Naive B cell (primary cell): ENCODE measurements at regions not wholly inside any gene's neighbourhood (a gene's known extent, or its start where the extent isn't known, plus 50 kb on each side); places are given as distances from the start of the nearest gene placed in this dataset.

Experiments
- ATAC-seq, 2 donors: fragments of 150-1000 bp; cut with Tn5 transposase; 2 replicates each; pipeline ENCODE4 v1.10.0; 2021; ENCODE audit warnings: low read depth in 2 of 2, mild to moderate bottlenecking in 2 of 2, moderate library complexity in 2 of 2
- DNase-seq: peaks from one replicate; pipeline ENCODE4 v3.0.0; 2022
- H3K27ac Mint-ChIP-seq, 6 donors: one replicate each; pipeline ENCODE4 v1.8.0; 2020 to 2022; ENCODE audit warnings: mild to moderate bottlenecking in 6 of 6, mixed read lengths in 6 of 6, moderate library complexity in 5 of 6, inconsistent platforms in 2 of 6
- H3K27me3 Mint-ChIP-seq, 3 donors: one replicate each; pipeline ENCODE4 v1.8.0; 2021 to 2022; ENCODE audit warnings: mixed read lengths in 3 of 3, mild to moderate bottlenecking in 1 of 3
- H3K36me3 Mint-ChIP-seq, 2 donors: one replicate each; pipeline ENCODE4 v1.8.0; 2020 to 2022; ENCODE audit warnings: mixed read lengths in 2 of 2, inconsistent platforms in 1 of 2, mild to moderate bottlenecking in 1 of 2
- H3K4me1 Mint-ChIP-seq, 3 donors: one replicate each; pipeline ENCODE4 v1.8.0; 2020 to 2022; ENCODE audit warnings: mixed read lengths in 3 of 3, inconsistent platforms in 1 of 3, mild to moderate bottlenecking in 1 of 3, moderate library complexity in 1 of 3
- H3K4me3 Mint-ChIP-seq, 8 donors: one replicate each; pipeline ENCODE4 v1.8.0; 2020 to 2022; ENCODE audit warnings: mild to moderate bottlenecking in 8 of 8, mixed read lengths in 8 of 8, moderate library complexity in 8 of 8, inconsistent platforms in 2 of 8
- H3K9me3 Mint-ChIP-seq, 7 donors: one replicate each; pipeline ENCODE4 v1.8.0; 2020 to 2022; ENCODE audit warnings: mixed read lengths in 7 of 7, mild to moderate bottlenecking in 5 of 7, inconsistent platforms in 2 of 7, moderate library complexity in 1 of 7

DNA sequence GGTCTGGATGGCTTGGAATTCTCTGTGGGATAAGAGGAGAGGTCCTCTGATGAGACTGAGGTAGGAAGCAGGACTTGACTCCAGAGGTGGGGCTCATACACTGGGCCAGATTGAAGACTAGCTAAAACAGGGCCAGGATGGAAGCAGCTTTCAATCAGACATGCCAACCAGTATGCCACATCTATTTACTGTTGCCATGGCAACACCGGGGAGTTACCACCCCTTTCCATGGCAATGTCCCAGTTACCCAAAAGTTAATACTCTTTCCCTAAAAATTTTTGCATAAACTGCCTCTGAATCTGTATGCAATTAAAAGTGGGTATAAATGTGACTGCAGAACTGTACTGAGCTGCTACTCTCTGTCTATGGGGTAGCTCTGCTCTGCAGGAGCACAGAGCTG lies 247.5 kb upstream of the ZBED5 start:
- Mint-ChIP-seq H3K4me1 (no peaks in the 10 kb centered on the region), H3K4me3 (no peak overlapping the region), H3K27ac (no peak overlapping the region), H3K27me3 (peaks cover 27 to 55% (median 31%) of the 10 kb centered on the region in 3 donors), H3K9me3 (peaks cover 0 to 27% (median 6%) of the 10 kb centered on the region in 7 donors), H3K36me3 (peaks cover 0 to 5% of the 10 kb centered on the region in 2 donors)
- DNase-seq (no peak), ATAC-seq (no peak)

DNA sequence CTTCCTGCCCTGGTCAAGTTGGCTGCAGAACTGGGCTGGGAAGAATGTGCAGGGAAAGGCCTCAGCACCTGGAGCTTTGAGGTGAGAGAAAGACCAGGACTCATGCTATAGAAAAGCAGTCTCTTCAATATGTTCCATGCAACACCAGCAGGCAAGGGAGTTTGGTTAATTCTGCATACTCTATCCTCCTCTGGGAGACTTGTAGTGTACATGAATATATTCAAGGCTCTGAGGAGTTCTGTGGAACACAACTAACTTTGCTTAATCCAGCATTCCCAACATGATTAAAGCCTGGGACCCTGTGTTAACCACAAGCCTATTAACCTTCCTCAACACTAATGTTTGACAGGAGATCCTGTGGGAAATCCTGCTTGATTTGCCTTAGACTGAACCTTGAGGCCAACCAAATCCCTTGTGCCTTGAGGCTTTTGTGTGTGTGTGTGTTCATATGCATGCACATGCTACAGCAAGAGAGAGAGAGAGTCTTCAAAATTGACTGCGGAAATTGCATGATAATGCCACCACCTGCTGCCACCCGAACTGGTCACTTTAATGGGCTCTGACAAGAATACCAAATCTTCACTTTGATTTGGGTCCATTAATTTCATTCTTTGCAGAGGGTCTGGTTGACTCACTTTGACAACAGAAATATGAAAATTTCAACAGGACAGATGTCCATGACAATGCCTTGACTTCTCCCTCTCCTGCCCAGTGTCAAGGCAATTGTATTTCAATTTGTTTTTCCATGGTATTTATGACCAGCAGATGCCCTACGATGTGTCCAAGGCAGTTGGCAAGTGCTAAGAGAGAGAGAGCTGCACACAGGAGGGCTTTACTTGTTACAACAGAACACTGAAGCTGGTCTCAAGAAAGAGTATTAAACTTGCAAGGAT lies 238.2 kb upstream of the ZBED5 start:
- DNase-seq = no peak
- no peak overlapping the region for H3K27ac Mint-ChIP-seq
- peaks cover 4 to 18% (median 11%) of the 10 kb centered on the region in 7 donors for H3K9me3 Mint-ChIP-seq
- H3K27me3 Mint-ChIP-seq = peaks cover 49 to 56% (median 50%) of the 10 kb centered on the region in 3 donors
- no peaks in the 10 kb centered on the region for H3K4me1 Mint-ChIP-seq
- H3K36me3 Mint-ChIP-seq = peaks cover 0 to 8% of the 10 kb centered on the region in 2 donors
- no peak for ATAC-seq
- no peak overlapping the region for H3K4me3 Mint-ChIP-seq

DNA sequence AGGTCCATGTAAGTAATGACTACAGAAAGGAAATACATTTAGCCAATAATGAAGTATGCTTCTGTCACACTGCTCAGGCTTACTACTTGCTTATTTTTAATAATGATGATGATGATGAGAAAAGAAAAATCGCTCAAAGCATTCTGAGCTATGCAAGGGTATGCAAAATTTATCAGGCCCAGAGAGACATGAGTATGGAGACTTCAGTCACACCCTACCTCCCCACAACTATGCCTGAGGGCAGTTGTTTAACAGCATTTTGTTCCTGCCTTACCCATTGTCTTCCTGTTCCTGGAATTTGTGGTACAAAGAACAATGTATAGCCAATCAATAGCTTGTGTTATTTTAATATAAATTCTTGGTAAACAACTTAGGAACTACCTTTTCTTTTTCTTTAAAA lies 232.6 kb upstream of the ZBED5 start:
- peaks cover 4 to 31% (median 16%) of the 10 kb centered on the region in 7 donors for H3K9me3 Mint-ChIP-seq
- peaks cover 13 to 44% (median 39%) of the 10 kb centered on the region in 3 donors for H3K27me3 Mint-ChIP-seq
- no peak overlapping the region for H3K27ac Mint-ChIP-seq
- no peaks in the 10 kb centered on the region for H3K4me1 Mint-ChIP-seq
- H3K4me3 Mint-ChIP-seq = no peak overlapping the region
- ATAC-seq (no peak), DNase-seq (no peak)
- peaks cover 0 to 6% of the 10 kb centered on the region in 2 donors for H3K36me3 Mint-ChIP-seq

GRCh38 chr11:11089805-11090204 lies 232.0 kb upstream of the ZBED5 start:
- Mint-ChIP-seq H3K4me1 (no peaks in the 10 kb centered on the region), H3K9me3 (peaks cover 4 to 31% (median 16%) of the 10 kb centered on the region in 7 donors), H3K27ac (no peak overlapping the region), H3K4me3 (no peak overlapping the region), H3K27me3 (peaks cover 11 to 37% (median 32%) of the 10 kb centered on the region in 3 donors), H3K36me3 (peaks cover 0 to 6% of the 10 kb centered on the region in 2 donors)
- no peak for ATAC-seq
- DNase-seq = no peak

GRCh38 chr11:11086979-11087378 lies 229.1 kb upstream of the ZBED5 start:
- Mint-ChIP-seq H3K4me1 (no peaks in the 10 kb centered on the region), H3K4me3 (no peak overlapping the region), H3K36me3 (peaks cover 0 to 6% of the 10 kb centered on the region in 2 donors), H3K27me3 (peaks cover 28 to 38% (median 37%) of the 10 kb centered on the region in 3 donors), H3K9me3 (peaks cover 3 to 26% (median 15%) of the 10 kb centered on the region in 7 donors), H3K27ac (no peak overlapping the region)
- ATAC-seq (no peak), DNase-seq (no peak)

DNA sequence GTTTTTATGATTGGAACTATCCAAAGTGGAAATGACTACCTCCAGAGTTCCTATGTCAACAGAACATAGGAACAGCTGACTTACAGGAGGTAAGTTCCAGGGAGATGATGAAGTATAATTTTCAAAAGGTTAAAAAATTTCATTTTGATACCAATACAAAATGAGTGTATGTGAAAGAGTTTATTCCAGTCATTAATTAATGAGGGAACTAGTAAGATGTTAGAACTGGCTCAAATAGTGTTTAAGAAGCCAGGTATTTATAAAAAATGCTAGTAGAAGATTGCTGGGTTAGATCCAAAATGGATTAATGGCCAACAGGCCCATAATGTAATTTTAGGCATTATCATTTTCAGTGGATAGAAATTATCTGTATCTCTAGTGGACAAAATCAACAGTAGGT lies 227.7 kb upstream of the ZBED5 start:
- no peak overlapping the region for H3K27ac Mint-ChIP-seq
- H3K4me1 Mint-ChIP-seq = no peaks in the 10 kb centered on the region
- no peak overlapping the region for H3K4me3 Mint-ChIP-seq
- ATAC-seq = no peak
- peaks cover 0 to 12% (median 5%) of the 10 kb centered on the region in 7 donors for H3K9me3 Mint-ChIP-seq
- peaks cover 34 to 37% (median 36%) of the 10 kb centered on the region in 3 donors for H3K27me3 Mint-ChIP-seq
- no peak for DNase-seq
- H3K36me3 Mint-ChIP-seq = no peaks in the 10 kb centered on the region

DNA sequence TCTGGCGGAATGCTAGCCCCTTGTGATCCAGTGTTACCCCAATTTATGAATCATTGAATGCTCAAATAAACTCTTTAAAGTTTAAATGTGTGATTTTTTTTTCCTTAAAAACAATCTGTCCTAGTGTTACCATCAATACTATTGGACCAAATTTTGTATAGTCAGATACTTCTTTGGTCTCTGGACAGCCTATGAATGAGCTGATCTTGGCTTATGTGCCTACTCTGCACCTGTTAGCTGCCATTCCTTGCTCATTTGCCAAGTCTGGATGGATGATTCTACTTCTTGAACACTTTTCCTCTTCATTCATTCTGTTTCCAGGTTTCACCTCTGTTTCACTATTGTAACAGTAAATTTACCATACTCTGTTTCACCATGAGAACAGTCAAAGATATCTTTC lies 226.5 kb upstream of the ZBED5 start:
- H3K4me3 Mint-ChIP-seq = no peak overlapping the region
- peaks cover 38 to 48% (median 43%) of the 10 kb centered on the region in 3 donors for H3K27me3 Mint-ChIP-seq
- no peaks in the 10 kb centered on the region for H3K4me1 Mint-ChIP-seq
- no peaks in the 10 kb centered on the region for H3K36me3 Mint-ChIP-seq
- H3K27ac Mint-ChIP-seq = no peak overlapping the region
- ATAC-seq (no peak), DNase-seq (no peak)
- H3K9me3 Mint-ChIP-seq = peaks cover 0 to 4% (median 0%) of the 10 kb centered on the region in 7 donors

GRCh38 chr11:11083441-11083840 lies 225.6 kb upstream of the ZBED5 start:
- H3K4me3 Mint-ChIP-seq = no peak overlapping the region
- DNase-seq (no peak), ATAC-seq (no peak)
- no peak overlapping the region for H3K27ac Mint-ChIP-seq
- no peaks in the 10 kb centered on the region for H3K4me1 Mint-ChIP-seq
- no peaks in the 10 kb centered on the region for H3K36me3 Mint-ChIP-seq
- peaks cover 43 to 57% (median 47%) of the 10 kb centered on the region in 3 donors for H3K27me3 Mint-ChIP-seq
- H3K9me3 Mint-ChIP-seq = peaks cover 0 to 1% (median 0%) of the 10 kb centered on the region in 7 donors

DNA sequence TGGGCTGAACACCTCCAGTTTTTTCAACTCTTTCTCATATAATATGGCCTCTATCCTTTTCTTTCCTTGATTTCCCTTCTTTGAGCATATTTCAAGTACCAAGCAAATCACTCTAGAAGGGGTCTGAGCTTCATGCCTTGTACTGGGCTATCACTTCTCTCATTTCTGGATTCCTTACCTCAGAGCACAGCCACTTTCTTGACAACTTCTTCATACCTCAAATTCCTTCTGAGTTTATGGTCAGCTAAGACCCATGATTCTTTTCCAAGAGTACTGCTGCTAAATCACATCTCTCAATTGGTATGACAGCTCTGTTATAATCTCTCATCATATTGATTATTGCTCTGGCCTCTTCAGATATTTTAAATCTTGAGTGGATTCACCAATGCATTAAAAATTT lies 224.8 kb upstream of the ZBED5 start:
- peaks cover 0 to 1% (median 0%) of the 10 kb centered on the region in 7 donors for H3K9me3 Mint-ChIP-seq
- ATAC-seq (no peak), DNase-seq (no peak)
- H3K27me3 Mint-ChIP-seq = peaks cover 41 to 55% (median 50%) of the 10 kb centered on the region in 3 donors
- no peak overlapping the region for H3K4me3 Mint-ChIP-seq
- H3K27ac Mint-ChIP-seq = no peak overlapping the region
- H3K36me3 Mint-ChIP-seq = no peaks in the 10 kb centered on the region
- no peaks in the 10 kb centered on the region for H3K4me1 Mint-ChIP-seq

GRCh38 chr11:11081776-11082175 lies 223.9 kb upstream of the ZBED5 start:
- Mint-ChIP-seq H3K4me1 (no peaks in the 10 kb centered on the region), H3K36me3 (no peaks in the 10 kb centered on the region), H3K27ac (no peak overlapping the region), H3K9me3 (peaks cover 0 to 1% (median 0%) of the 10 kb centered on the region in 7 donors), H3K4me3 (no peak overlapping the region), H3K27me3 (peaks cover 46 to 50% (median 50%) of the 10 kb centered on the region in 3 donors)
- DNase-seq = no peak
- ATAC-seq = no peak

GRCh38 chr11:11081288-11081687 lies 223.4 kb upstream of the ZBED5 start:
- H3K4me3 Mint-ChIP-seq = no peak overlapping the region
- peaks cover 0 to 1% (median 0%) of the 10 kb centered on the region in 7 donors for H3K9me3 Mint-ChIP-seq
- H3K36me3 Mint-ChIP-seq = no peaks in the 10 kb centered on the region
- DNase-seq (no peak), ATAC-seq (no peak)
- no peak overlapping the region for H3K27ac Mint-ChIP-seq
- H3K4me1 Mint-ChIP-seq = no peaks in the 10 kb centered on the region
- H3K27me3 Mint-ChIP-seq = peaks cover 46 to 50% (median 50%) of the 10 kb centered on the region in 3 donors

DNA sequence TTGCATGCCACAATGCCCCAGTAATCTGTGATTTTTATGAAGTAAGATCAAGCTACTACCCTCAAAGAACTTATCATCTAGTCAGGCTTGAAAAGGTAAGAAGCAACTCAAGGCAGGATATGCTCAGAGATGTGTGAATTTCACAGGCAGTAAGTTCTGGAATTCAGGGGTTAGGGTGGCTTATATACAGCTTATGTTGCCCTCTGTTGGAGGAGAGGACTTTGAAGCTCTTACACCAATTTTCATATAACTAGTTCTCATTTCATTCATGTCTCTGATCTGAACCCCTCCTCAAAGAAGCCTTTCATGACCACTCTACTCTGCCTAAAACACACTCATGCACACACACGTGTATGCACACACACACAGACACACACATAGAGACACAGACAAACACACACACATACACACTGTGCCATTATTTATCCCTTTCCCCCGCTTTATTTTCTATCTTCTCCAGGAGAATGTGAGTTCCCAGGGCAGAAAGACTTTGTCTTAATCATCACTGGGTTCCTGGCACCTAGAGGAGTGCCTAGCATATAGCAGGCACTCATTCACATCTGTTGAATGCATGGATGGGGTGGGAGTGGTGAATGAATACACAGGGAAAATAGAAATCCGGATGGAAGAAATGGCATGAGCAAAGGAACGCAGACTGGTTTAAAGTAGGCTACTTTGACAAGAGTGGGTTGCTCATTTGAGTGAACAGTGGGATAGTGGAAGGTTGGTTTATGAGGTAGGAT lies 220.7 kb upstream of the ZBED5 start:
- no peaks in the 10 kb centered on the region for H3K9me3 Mint-ChIP-seq
- H3K4me3 Mint-ChIP-seq = no peak overlapping the region
- no peak for DNase-seq
- no peak overlapping the region for H3K27ac Mint-ChIP-seq
- H3K4me1 Mint-ChIP-seq = no peaks in the 10 kb centered on the region
- H3K36me3 Mint-ChIP-seq = no peaks in the 10 kb centered on the region
- ATAC-seq = no peak
- H3K27me3 Mint-ChIP-seq = peaks cover 36 to 55% (median 54%) of the 10 kb centered on the region in 3 donors

- ATAC-seq (no peak), DNase-seq (no peak)
- H3K36me3 Mint-ChIP-seq = no peaks in the 10 kb centered on the region
- H3K27ac Mint-ChIP-seq = no peak overlapping the region
- no peak overlapping the region for H3K4me3 Mint-ChIP-seq
- H3K9me3 Mint-ChIP-seq = no peaks in the 10 kb centered on the region
- no peaks in the 10 kb centered on the region for H3K4me1 Mint-ChIP-seq
- peaks cover 37 to 51% (median 48%) of the 10 kb centered on the region in 3 donors for H3K27me3 Mint-ChIP-seq
These were observed 220.0 kb upstream of the ZBED5 start for GRCh38 chr11:11077898-11078297.
